Fibroblast of mammary gland (primary cell): ENCODE measurements at regions not wholly inside any gene's neighbourhood (a gene's known extent, or its start where the extent isn't known, plus 50 kb on each side); places are given as distances from the start of the nearest gene placed in this dataset.
A peak's percentile ranks its signal among the peaks of the same experiment; 100 is the strongest.
"Not testable (repeated sequence)": the region's sequence is repeated elsewhere in the genome, so short reads cannot be mapped to it uniquely, and the experiment has no call there.

Source experiments
- DNase-seq: peaks from one replicate; pipeline ENCODE4 v3.0.0-alpha.2; 2010; ENCODE audit warnings: low read depth
- H3K4me3 ChIP-seq: 2 replicates; pipeline ENCODE4 v1.5.1; 2011; ENCODE audit warnings: low read depth, mild to moderate bottlenecking, low read length, moderate library complexity; ENCODE audit not compliant: control insufficient read depth
- CTCF ChIP-seq: conservative IDR thresholded peaks from 2 replicates; pipeline ENCODE4 v1.5.1; 2011; ENCODE audit warnings: low read depth, low read length, inconsistent platforms; ENCODE audit not compliant: control insufficient read depth, insufficient read depth

- TF ChIP-seq CTCF: no peak
- H3K4me3 ChIP-seq: no peak overlapping the region
- DNase-seq: no peak
These were observed 109.9 kb downstream of the TMEM182 start for GRCh38 chr2:102871707-102872106.

GRCh38 chr2:102872388-102872787, 110.6 kb downstream of the TMEM182 start:
- peak; percentile 1 for DNase-seq
- TF ChIP-seq CTCF: no peak
- H3K4me3 ChIP-seq: no peak overlapping the region

- not testable (repeated sequence) for DNase-seq, H3K4me3 ChIP-seq
These were observed 117.7 kb downstream of the TMEM182 start for GRCh38 chr2:102879513-102879912.

GRCh38 chr2:102880731-102881130, 118.9 kb downstream of the TMEM182 start:
- no peak for DNase-seq
- H3K4me3 ChIP-seq: no peak overlapping the region
- no peak for TF ChIP-seq CTCF

GRCh38 chr2:102886216-102886893, 124.5 kb downstream of the TMEM182 start:
- no peak for TF ChIP-seq CTCF

GRCh38 chr2:102888514-102888913, 126.7 kb downstream of the TMEM182 start:
- no peak for TF ChIP-seq CTCF
- no peak for DNase-seq
- H3K4me3 ChIP-seq: no peak overlapping the region

More at GRCh38 chr2:102886216-102886893, 124.5 kb downstream of the TMEM182 start:
- DNase-seq: no peak
- no peak overlapping the region for H3K4me3 ChIP-seq

GRCh38 chr2:102891296-102891695, 129.5 kb downstream of the TMEM182 start:
- H3K4me3 ChIP-seq: no peak overlapping the region
- peak; percentile 1 for DNase-seq
- TF ChIP-seq CTCF: no peak
